ENCODE measurements at regions not wholly inside any gene's neighbourhood (a gene's known extent, or its start where the extent isn't known, plus 50 kb on each side); places are given as distances from the start of the nearest gene placed in this dataset.

- Histone ChIP-seq H3K4me1 (ENCODE audit: control insufficient read depth, extremely low read depth, insufficient read depth, low read length) (no peaks in the 10 kb centered on the region), H3K27ac (ENCODE audit: control insufficient read depth, insufficient read depth, low read length) (no peak overlapping the region), H3K79me2 (ENCODE audit: control insufficient read depth, insufficient read depth, low read length) (no peaks in the 10 kb centered on the region), H2AFZ (ENCODE audit: control insufficient read depth, low read length) (no peak overlapping the region), H4K20me1 (ENCODE audit: control insufficient read depth, extremely low read depth, insufficient read depth, low read length) (no peaks in the 10 kb centered on the region), H3K9me1 (ENCODE audit: control insufficient read depth, extremely low read depth, insufficient read depth, low read length) (no peaks in the 10 kb centered on the region), H3K9me3 (ENCODE audit: control insufficient read depth, low read depth, low read length) (no peaks in the 10 kb centered on the region), H3K36me3 (ENCODE audit: control insufficient read depth in 2 of 2, extremely low read depth in 1 of 2, insufficient read depth in 2 of 2, low read length in 2 of 2) (no peaks in the 10 kb centered on the region), H3K4me3 (ENCODE audit: control insufficient read depth in 2 of 3, extremely low read depth in 1 of 3, insufficient read depth in 2 of 3, low read depth in 1 of 3, low read length in 3 of 3) (no peak overlapping the region), H3K4me2 (ENCODE audit: control insufficient read depth, extremely low read depth, insufficient read depth, low read depth, low read length) (no peak overlapping the region), H3K27me3 (ENCODE audit: control insufficient read depth, extremely low read depth, insufficient read depth, low read length) (peaks cover 17% of the 10 kb centered on the region), H3K9ac (ENCODE audit: control insufficient read depth, extremely low read depth, insufficient read depth, low read length) (no peak overlapping the region)
- no peak for TF ChIP-seq CTCF (optimal IDR thresholded peaks at IDR 0.05 in 1 of 3, IDR thresholded peaks at IDR 0.05 in 1 of 3, conservative IDR thresholded peaks at IDR 0.05 in 1 of 3; ENCODE audit: extremely low read depth in 1 of 3, insufficient read depth in 2 of 3, low read length in 3 of 3)
- TF ChIP-seq EZH2 (IDR thresholded peaks at IDR 0.05; ENCODE audit: low read length), result no peak
- no peak for DNase-seq (ENCODE audit: low read depth, low spot score)
- FAIRE-seq, result no peak
- dilution Hi-C loops (cut with MboI; ENCODE audit: extremely low pct_ligation_motif_present, low sequenced_read_pairs), result loop anchor here (25.0 kb wide), 1 partner anchor 139 kb away; no protein-coding TSS in a partner anchor
These were observed 65.1 kb upstream of the FAM222A start for GRCh38 chr12:109648521-109648920.

DNA sequence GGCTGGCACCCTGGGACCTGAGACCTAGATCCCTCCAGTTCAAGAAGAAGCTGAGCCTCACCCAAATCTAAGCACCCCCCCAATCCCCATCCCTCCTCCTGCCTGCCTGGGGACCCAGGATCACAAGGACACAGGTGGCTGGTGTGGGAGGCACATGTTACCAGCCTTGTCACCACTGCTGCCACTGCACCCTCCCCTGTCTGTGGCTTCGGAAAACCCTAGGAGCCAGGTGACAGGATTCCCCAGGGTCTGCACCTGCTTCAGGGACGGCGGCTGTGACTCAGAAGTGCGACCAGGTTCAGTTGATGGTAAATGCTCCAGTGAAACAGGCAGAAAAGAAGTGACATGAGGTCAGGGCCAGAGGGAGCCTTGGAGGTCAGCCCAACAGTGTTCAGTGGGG is 62.8 kb upstream of the FAM222A start:
- dilution Hi-C loops (cut with MboI; ENCODE audit: extremely low pct_ligation_motif_present, low sequenced_read_pairs), result no loop called here

More for the DNA sequence above, 62.8 kb upstream of the FAM222A start:
- TF ChIP-seq CTCF (optimal IDR thresholded peaks at IDR 0.05 in 1 of 3, IDR thresholded peaks at IDR 0.05 in 1 of 3, conservative IDR thresholded peaks at IDR 0.05 in 1 of 3; ENCODE audit: extremely low read depth in 1 of 3, insufficient read depth in 2 of 3, low read length in 3 of 3) (no peak), EZH2 (IDR thresholded peaks at IDR 0.05; ENCODE audit: low read length) (no peak)
- Histone ChIP-seq H4K20me1 (ENCODE audit: control insufficient read depth, extremely low read depth, insufficient read depth, low read length) (no peaks in the 10 kb centered on the region), H3K27me3 (ENCODE audit: control insufficient read depth, extremely low read depth, insufficient read depth, low read length) (peaks cover 19% of the 10 kb centered on the region), H3K9ac (ENCODE audit: control insufficient read depth, extremely low read depth, insufficient read depth, low read length) (no peak overlapping the region), H3K4me2 (ENCODE audit: control insufficient read depth, extremely low read depth, insufficient read depth, low read depth, low read length) (no peak overlapping the region), H3K4me1 (ENCODE audit: control insufficient read depth, extremely low read depth, insufficient read depth, low read length) (no peaks in the 10 kb centered on the region), H3K9me3 (ENCODE audit: control insufficient read depth, low read depth, low read length) (no peaks in the 10 kb centered on the region), H3K4me3 (ENCODE audit: control insufficient read depth in 2 of 3, extremely low read depth in 1 of 3, insufficient read depth in 2 of 3, low read depth in 1 of 3, low read length in 3 of 3) (no peak overlapping the region), H3K9me1 (ENCODE audit: control insufficient read depth, extremely low read depth, insufficient read depth, low read length) (no peaks in the 10 kb centered on the region), H3K36me3 (ENCODE audit: control insufficient read depth in 2 of 2, extremely low read depth in 1 of 2, insufficient read depth in 2 of 2, low read length in 2 of 2) (no peaks in the 10 kb centered on the region), H3K79me2 (ENCODE audit: control insufficient read depth, insufficient read depth, low read length) (no peaks in the 10 kb centered on the region), H2AFZ (ENCODE audit: control insufficient read depth, low read length) (no peak overlapping the region), H3K27ac (ENCODE audit: control insufficient read depth, insufficient read depth, low read length) (no peak overlapping the region)
- no peak for FAIRE-seq
- no peak for DNase-seq (ENCODE audit: low read depth, low spot score)

All from keratinocyte (primary cell).